ENCODE measurements at regions not wholly inside any gene's neighbourhood (a gene's known extent, or its start where the extent isn't known, plus 50 kb on each side); places are given as distances from the start of the nearest gene placed in this dataset.
"Not testable (repeated sequence)": the region's sequence is repeated elsewhere in the genome, so short reads cannot be mapped to it uniquely, and the experiment has no call there.

DNA sequence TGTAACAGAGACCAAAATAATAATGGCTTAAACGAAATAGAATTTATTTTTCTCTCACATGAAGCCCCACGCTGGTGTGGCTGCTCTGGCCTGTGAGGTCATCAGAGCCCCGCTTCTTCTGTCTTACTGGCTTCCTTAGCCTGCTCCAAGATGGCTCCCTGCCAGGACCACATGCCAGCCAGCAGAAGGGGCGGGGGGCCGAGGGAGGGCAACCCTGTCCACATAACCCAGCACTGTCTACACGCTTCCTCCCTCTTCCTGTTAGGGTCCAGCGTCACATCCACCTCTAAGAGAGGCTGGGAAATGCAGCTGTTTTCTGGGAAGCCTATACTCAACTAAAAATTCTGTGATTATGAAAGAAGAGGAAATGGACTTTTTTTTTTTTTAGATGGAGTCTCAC, 107.9 kb upstream of the DLG1 start:
- DNase-seq (no peak), ATAC-seq (ENCODE audit: low read depth) (no peak)
- H3K9me3 Mint-ChIP-seq: no peaks in the 10 kb centered on the region
- H3K4me1 Mint-ChIP-seq: no peaks in the 10 kb centered on the region
- H3K4me3 Mint-ChIP-seq: no peak overlapping the region
- H3K27ac Mint-ChIP-seq: no peak overlapping the region
- intact Hi-C loops (cut with micrococcal nuclease): no loop called here
- ChIA-PET POLR2A (no interaction called here), CTCF (no interaction called here)
- H3K36me3 Mint-ChIP-seq (ENCODE audit: low read depth): no peaks in the 10 kb centered on the region
- peaks cover 14% of the 10 kb centered on the region for H3K27me3 Mint-ChIP-seq
- TF ChIP-seq CTCF (IDR thresholded peaks at IDR 0.05): no peak

- no peaks in the 10 kb centered on the region for H3K9me3 Mint-ChIP-seq
- peaks cover 9% of the 10 kb centered on the region for H3K27me3 Mint-ChIP-seq
- DNase-seq: no peak
- no peaks in the 10 kb centered on the region for H3K4me1 Mint-ChIP-seq
- ChIA-PET CTCF (no interaction called here), POLR2A (no interaction called here)
- H3K4me3 Mint-ChIP-seq: no peak overlapping the region
- no peak for ATAC-seq (ENCODE audit: low read depth)
- no peaks in the 10 kb centered on the region for H3K36me3 Mint-ChIP-seq (ENCODE audit: low read depth)
- H3K27ac Mint-ChIP-seq: no peak overlapping the region
- no peak for TF ChIP-seq CTCF (IDR thresholded peaks at IDR 0.05)
- intact Hi-C loops (cut with micrococcal nuclease): no loop called here
Measured at GRCh38 chr3:197404754-197405153, 106.3 kb upstream of the DLG1 start.

- CTCF ChIA-PET: no interaction called here
- H3K9me3 Mint-ChIP-seq: no peaks in the 10 kb centered on the region
- H3K36me3 Mint-ChIP-seq (ENCODE audit: low read depth): no peaks in the 10 kb centered on the region
- no peak for TF ChIP-seq CTCF (IDR thresholded peaks at IDR 0.05)
- no peak overlapping the region for H3K4me3 Mint-ChIP-seq
- H3K27me3 Mint-ChIP-seq: peaks cover 3% of the 10 kb centered on the region
- no peak for ATAC-seq (ENCODE audit: low read depth)
- DNase-seq: no peak
- H3K4me1 Mint-ChIP-seq: no peaks in the 10 kb centered on the region
- POLR2A ChIA-PET: no interaction called here
- no peak overlapping the region for H3K27ac Mint-ChIP-seq
- intact Hi-C loops (cut with micrococcal nuclease): no loop called here
Measured at GRCh38 chr3:197404030-197404429, 105.6 kb upstream of the DLG1 start.

GRCh38 chr3:197402401-197402800, 104.0 kb upstream of the DLG1 start:
- POLR2A ChIA-PET; H3K4me3 Mint-ChIP-seq; H3K4me1 Mint-ChIP-seq; CTCF ChIA-PET; DNase-seq; ATAC-seq (ENCODE audit: low read depth); intact Hi-C loops (cut with micrococcal nuclease); H3K36me3 Mint-ChIP-seq (ENCODE audit: low read depth); H3K9me3 Mint-ChIP-seq; H3K27ac Mint-ChIP-seq; H3K27me3 Mint-ChIP-seq: not testable (repeated sequence)

DNA sequence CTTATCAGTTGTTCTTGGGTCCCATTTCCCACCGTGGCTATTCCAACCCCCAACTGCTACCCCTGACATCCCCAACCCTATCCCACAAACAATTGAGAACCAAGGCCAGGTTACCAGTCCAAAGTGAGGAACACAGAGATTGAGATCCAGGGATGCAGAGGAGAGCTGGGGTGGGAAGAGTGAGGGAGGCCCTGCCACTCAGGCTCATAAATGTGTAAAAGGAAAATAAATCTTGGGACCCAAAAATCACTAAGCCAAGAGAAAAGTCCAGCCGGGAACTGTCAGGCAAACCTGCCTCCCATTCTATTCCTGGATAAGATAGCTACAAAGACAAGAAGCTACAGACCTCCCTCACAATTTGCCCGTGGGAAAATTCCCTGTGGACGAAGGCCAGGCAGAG, 101.1 kb upstream of the DLG1 start:
- no peak for ATAC-seq (ENCODE audit: low read depth)
- no peak overlapping the region for H3K27ac Mint-ChIP-seq
- H3K9me3 Mint-ChIP-seq: no peaks in the 10 kb centered on the region
- H3K4me3 Mint-ChIP-seq: no peak overlapping the region
- H3K4me1 Mint-ChIP-seq: peaks cover 2% of the 10 kb centered on the region
- no peak for DNase-seq
- intact Hi-C loops (cut with micrococcal nuclease): no loop called here
- CTCF ChIA-PET: no interaction called here
- peaks cover 15% of the 10 kb centered on the region for H3K27me3 Mint-ChIP-seq
- POLR2A ChIA-PET: no interaction called here
- no peak for TF ChIP-seq CTCF (IDR thresholded peaks at IDR 0.05)
- H3K36me3 Mint-ChIP-seq (ENCODE audit: low read depth): no peaks in the 10 kb centered on the region

GRCh38 chr3:197398286-197398878, 100.0 kb upstream of the DLG1 start:
- DNase-seq (no peak), ATAC-seq (ENCODE audit: low read depth) (no peak)
- intact Hi-C loops (cut with micrococcal nuclease): no loop called here
- Mint-ChIP-seq H3K9me3 (no peaks in the 10 kb centered on the region), H3K27ac (no peak overlapping the region), H3K36me3 (ENCODE audit: low read depth) (no peaks in the 10 kb centered on the region), H3K4me3 (no peak overlapping the region), H3K27me3 (peaks cover 23% of the 10 kb centered on the region), H3K4me1 (peaks cover 2% of the 10 kb centered on the region)
- POLR2A ChIA-PET: no interaction called here
- CTCF ChIA-PET: no interaction called here
- no peak for TF ChIP-seq CTCF (IDR thresholded peaks at IDR 0.05)

Measured in activated B cell treated with CpG ODN at 0.5 μM for 24 hours (primary cell).